ENCODE measurements at regions not wholly inside any gene's neighbourhood (a gene's known extent, or its start where the extent isn't known, plus 50 kb on each side); places are given as distances from the start of the nearest gene placed in this dataset.

- TF ChIP-seq EZH2 (IDR thresholded peaks at IDR 0.05; ENCODE audit: low read depth, unreplicated experiment) (no peak), CTCF (conservative IDR thresholded peaks at IDR 0.05; ENCODE audit: low read depth in 2 of 2) (no peak), POLR2AphosphoS5 (IDR thresholded peaks at IDR 0.05; ENCODE audit: low read depth) (no peak), ZNF462 (CRISPR knock-in tag; IDR thresholded peaks at IDR 0.05) (peak; percentile 52; the same call in 1 of the 2 replicates), EZH2phosphoT487 (IDR thresholded peaks at IDR 0.05; ENCODE audit: unreplicated experiment) (no peak), REST (IDR thresholded peaks at IDR 0.05; ENCODE audit: unreplicated experiment) (no peak), STAT1 (IDR thresholded peaks at IDR 0.05; ENCODE audit: unreplicated experiment) (no peak), CREB1 (CRISPR knock-in tag; IDR thresholded peaks at IDR 0.05; ENCODE audit: low read depth) (no peak), ZNF114 (CRISPR knock-in tag; IDR thresholded peaks at IDR 0.05) (no peak)
Observed at GRCh38 chr2:155054712-155055111, 356.2 kb downstream of the KCNJ3 start.

Measured in GM23338 (cell line).